ENCODE measurements at regions not wholly inside any gene's neighbourhood (a gene's known extent, or its start where the extent isn't known, plus 50 kb on each side); places are given as distances from the start of the nearest gene placed in this dataset.

DNA sequence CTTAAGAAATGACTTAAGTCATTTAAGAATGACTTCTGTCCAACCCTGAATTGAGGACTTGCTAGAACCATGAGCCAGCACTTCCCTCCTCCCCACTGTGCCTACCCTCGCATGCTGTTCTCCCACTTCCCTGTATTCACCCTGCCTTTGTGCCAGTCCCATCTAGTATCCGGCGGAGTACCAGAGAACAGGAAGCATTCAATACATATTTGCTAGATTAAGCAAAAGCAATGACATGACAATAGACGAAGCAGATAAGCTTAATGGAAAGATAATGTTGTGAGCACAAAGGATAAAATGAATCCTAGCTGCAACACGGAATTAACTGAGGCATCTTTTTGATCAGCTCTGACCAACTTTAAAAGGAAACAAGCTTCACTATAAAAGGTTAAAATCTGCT is 328.5 kb downstream of the TDRD15 start:
- no peaks in the 10 kb centered on the region for H3K36me3 ChIP-seq (ENCODE audit: control insufficient read depth, insufficient read depth, low read length)
- peaks cover 8% of the 10 kb centered on the region; the same call in 1 of the 2 replicates for H3K4me1 ChIP-seq (ENCODE audit: control insufficient read depth, insufficient read depth, low read length)
- no peak overlapping the region for H3K4me3 ChIP-seq (ENCODE audit: low read length)
- no CpG with 5 or more reads among the region's 5 CpGs for WGBS (ENCODE audit: insufficient coverage, insufficient read length)
- no peak overlapping the region for H3K27ac ChIP-seq (ENCODE audit: low read length)
- no peaks in the 10 kb centered on the region for H3K27me3 ChIP-seq (ENCODE audit: control insufficient read depth, insufficient read depth, low read length)
- no peak for DNase-seq (ENCODE audit: low read depth, low spot score)
- no peaks in the 10 kb centered on the region for H3K9me3 ChIP-seq (ENCODE audit: control insufficient read depth, insufficient read depth, low read length)

DNA sequence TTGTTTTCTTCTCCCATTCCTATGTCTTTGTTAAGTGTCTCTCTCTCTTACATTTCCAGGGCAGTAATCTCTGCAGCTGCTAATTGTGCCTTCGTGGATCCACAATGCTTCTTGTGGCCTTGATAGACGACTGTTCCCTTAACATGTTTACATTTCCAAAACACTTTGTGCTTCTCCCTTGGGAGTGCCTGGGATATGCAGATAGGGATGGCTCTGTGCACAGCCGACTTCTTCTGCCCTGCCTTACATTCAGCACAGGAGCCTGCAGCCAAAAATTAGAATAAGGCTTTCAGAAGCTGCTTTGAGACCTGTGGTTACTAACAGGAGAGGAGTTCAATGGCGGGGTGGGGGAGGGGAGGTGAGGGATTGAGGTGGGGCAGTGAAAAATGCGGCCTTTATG is 328.9 kb downstream of the TDRD15 start:
- Histone ChIP-seq H3K36me3 (ENCODE audit: control insufficient read depth, insufficient read depth, low read length) (no peaks in the 10 kb centered on the region), H3K4me3 (ENCODE audit: low read length) (no peak overlapping the region), H3K27me3 (ENCODE audit: control insufficient read depth, insufficient read depth, low read length) (no peaks in the 10 kb centered on the region), H3K27ac (ENCODE audit: low read length) (no peak overlapping the region), H3K4me1 (ENCODE audit: control insufficient read depth, insufficient read depth, low read length) (peaks cover 8% of the 10 kb centered on the region; the same call in 1 of the 2 replicates), H3K9me3 (ENCODE audit: control insufficient read depth, insufficient read depth, low read length) (no peaks in the 10 kb centered on the region)
- DNase-seq (ENCODE audit: low read depth, low spot score) = no peak
- no CpG with 5 or more reads among the region's 5 CpGs for WGBS (ENCODE audit: insufficient coverage, insufficient read length)

- Histone ChIP-seq H3K4me3 (ENCODE audit: low read length) (no peak overlapping the region), H3K9me3 (ENCODE audit: control insufficient read depth, insufficient read depth, low read length) (no peaks in the 10 kb centered on the region), H3K36me3 (ENCODE audit: control insufficient read depth, insufficient read depth, low read length) (no peaks in the 10 kb centered on the region), H3K4me1 (ENCODE audit: control insufficient read depth, insufficient read depth, low read length) (peaks cover 8% of the 10 kb centered on the region; the same call in 1 of the 2 replicates), H3K27ac (ENCODE audit: low read length) (no peak overlapping the region), H3K27me3 (ENCODE audit: control insufficient read depth, insufficient read depth, low read length) (no peaks in the 10 kb centered on the region)
- DNase-seq (ENCODE audit: low read depth, low spot score) = no peak
- WGBS (ENCODE audit: insufficient coverage, insufficient read length) = no CpG with 5 or more reads among the region's 8 CpGs
Observed at GRCh38 chr2:21453723-21454450, 330.1 kb downstream of the TDRD15 start.

DNA sequence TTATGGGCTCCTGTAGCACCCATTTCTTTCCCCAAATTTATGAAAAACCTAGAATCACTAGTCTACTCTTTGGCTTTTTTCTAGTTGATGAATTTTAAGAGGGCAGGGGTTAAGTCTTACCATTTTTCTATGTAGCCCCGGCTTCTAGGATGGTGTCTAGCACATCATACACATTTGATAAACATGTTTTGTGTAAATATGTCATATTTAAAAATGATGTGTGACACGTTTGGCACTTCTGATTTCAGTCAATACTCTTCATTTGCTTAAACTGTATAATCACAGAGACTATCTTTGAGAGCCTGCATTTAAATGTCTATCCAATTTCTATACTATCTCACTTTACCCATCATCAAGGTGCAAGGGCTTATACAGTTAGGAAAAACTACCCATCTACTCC is 331.1 kb downstream of the TDRD15 start:
- DNase-seq (ENCODE audit: low read depth, low spot score) = no peak
- WGBS (ENCODE audit: insufficient coverage, insufficient read length) = no CpG with 5 or more reads among the region's 2 CpGs
- Histone ChIP-seq H3K9me3 (ENCODE audit: control insufficient read depth, insufficient read depth, low read length) (no peaks in the 10 kb centered on the region), H3K36me3 (ENCODE audit: control insufficient read depth, insufficient read depth, low read length) (no peaks in the 10 kb centered on the region), H3K4me3 (ENCODE audit: low read length) (no peak overlapping the region), H3K27me3 (ENCODE audit: control insufficient read depth, insufficient read depth, low read length) (no peaks in the 10 kb centered on the region), H3K4me1 (ENCODE audit: control insufficient read depth, insufficient read depth, low read length) (peaks cover 8% of the 10 kb centered on the region; the same call in 1 of the 2 replicates), H3K27ac (ENCODE audit: low read length) (no peak overlapping the region)

- DNase-seq (ENCODE audit: low read depth, low spot score) = no peak
Observed at GRCh38 chr2:21461754-21462240, 338.0 kb downstream of the TDRD15 start.

DNA sequence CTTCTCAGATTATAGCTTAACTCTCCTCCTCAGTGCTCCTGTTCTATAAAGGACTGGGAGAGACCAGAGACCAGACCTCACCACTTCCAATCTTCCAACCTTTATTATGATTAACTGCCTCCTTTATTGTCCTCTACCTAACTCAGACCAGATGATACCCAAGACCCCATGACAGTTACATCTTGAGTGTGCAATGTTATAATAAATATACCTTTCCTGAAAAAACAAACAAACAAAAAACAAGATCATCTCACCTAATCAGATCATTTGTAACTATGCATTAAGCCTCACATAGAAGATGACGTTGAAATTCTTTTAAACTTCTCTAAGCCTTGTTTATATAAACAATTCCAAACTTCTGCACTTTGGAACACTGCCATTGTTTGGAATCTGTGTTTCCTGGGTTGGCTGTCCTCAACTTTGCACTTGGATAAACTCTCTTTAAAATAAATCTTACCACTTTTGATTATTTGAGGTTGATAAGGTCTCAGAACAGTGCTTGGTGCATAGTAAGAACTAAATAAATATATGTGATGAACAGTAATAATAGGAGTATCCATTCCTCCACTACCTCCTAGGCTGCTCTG is 342.7 kb downstream of the TDRD15 start:
- Histone ChIP-seq H3K9me3 (ENCODE audit: control insufficient read depth, insufficient read depth, low read length) (no peaks in the 10 kb centered on the region), H3K4me3 (ENCODE audit: low read length) (no peak overlapping the region), H3K36me3 (ENCODE audit: control insufficient read depth, insufficient read depth, low read length) (no peaks in the 10 kb centered on the region), H3K27me3 (ENCODE audit: control insufficient read depth, insufficient read depth, low read length) (no peaks in the 10 kb centered on the region), H3K27ac (ENCODE audit: low read length) (no peak overlapping the region), H3K4me1 (ENCODE audit: control insufficient read depth, insufficient read depth, low read length) (no peaks in the 10 kb centered on the region; the same call in 1 of the 2 replicates)
- no peak for DNase-seq (ENCODE audit: low read depth, low spot score)
- no CpG with 5 or more reads among the region's 1 CpG for WGBS (ENCODE audit: insufficient coverage, insufficient read length)

More at GRCh38 chr2:21461754-21462240, 338.0 kb downstream of the TDRD15 start:
- Histone ChIP-seq H3K4me3 (ENCODE audit: low read length) (no peak overlapping the region), H3K4me1 (ENCODE audit: control insufficient read depth, insufficient read depth, low read length) (no peaks in the 10 kb centered on the region), H3K27ac (ENCODE audit: low read length) (no peak overlapping the region), H3K9me3 (ENCODE audit: control insufficient read depth, insufficient read depth, low read length) (no peaks in the 10 kb centered on the region), H3K36me3 (ENCODE audit: control insufficient read depth, insufficient read depth, low read length) (no peaks in the 10 kb centered on the region), H3K27me3 (ENCODE audit: control insufficient read depth, insufficient read depth, low read length) (no peaks in the 10 kb centered on the region)
- no CpG with 5 or more reads among the region's 3 CpGs for WGBS (ENCODE audit: insufficient coverage, insufficient read length)

DNA sequence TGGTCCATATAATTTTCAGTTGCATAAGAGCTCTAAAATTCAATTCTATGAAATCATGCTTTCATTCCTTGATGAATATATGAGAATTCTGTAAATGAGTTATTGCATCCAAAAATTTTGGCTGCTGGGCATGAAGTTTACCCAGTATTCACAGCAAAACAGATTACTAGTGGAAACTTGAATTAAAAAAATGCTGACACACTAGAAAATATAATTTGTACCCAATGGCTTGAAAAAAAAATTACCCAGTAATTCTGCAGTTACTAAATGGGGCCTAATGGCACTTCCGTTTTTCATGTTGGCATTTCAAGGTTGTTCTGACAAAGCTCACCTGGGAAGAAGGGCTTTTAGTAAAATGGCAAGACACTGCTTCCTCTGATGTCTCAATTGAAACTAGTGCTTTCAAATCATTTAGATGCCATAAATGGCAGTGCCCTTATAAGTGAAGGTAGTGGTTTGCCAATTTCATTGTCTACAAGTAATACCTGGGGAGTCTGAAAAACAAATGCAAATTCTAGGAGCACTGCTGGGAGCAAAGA is 343.6 kb downstream of the TDRD15 start:
- Histone ChIP-seq H3K27me3 (ENCODE audit: control insufficient read depth, insufficient read depth, low read length) (no peaks in the 10 kb centered on the region), H3K4me1 (ENCODE audit: control insufficient read depth, insufficient read depth, low read length) (no peaks in the 10 kb centered on the region; the same call in 1 of the 2 replicates), H3K36me3 (ENCODE audit: control insufficient read depth, insufficient read depth, low read length) (no peaks in the 10 kb centered on the region), H3K9me3 (ENCODE audit: control insufficient read depth, insufficient read depth, low read length) (no peaks in the 10 kb centered on the region), H3K27ac (ENCODE audit: low read length) (no peak overlapping the region), H3K4me3 (ENCODE audit: low read length) (no peak overlapping the region)
- DNase-seq (ENCODE audit: low read depth, low spot score) = no peak
- WGBS (ENCODE audit: insufficient coverage, insufficient read length) = no CpG with 5 or more reads among the region's 1 CpG

GRCh38 chr2:21467910-21468309 is 344.1 kb downstream of the TDRD15 start:
- no peak for DNase-seq (ENCODE audit: low read depth, low spot score)
- Histone ChIP-seq H3K9me3 (ENCODE audit: control insufficient read depth, insufficient read depth, low read length) (no peaks in the 10 kb centered on the region), H3K27me3 (ENCODE audit: control insufficient read depth, insufficient read depth, low read length) (no peaks in the 10 kb centered on the region), H3K4me3 (ENCODE audit: low read length) (no peak overlapping the region), H3K36me3 (ENCODE audit: control insufficient read depth, insufficient read depth, low read length) (no peaks in the 10 kb centered on the region), H3K27ac (ENCODE audit: low read length) (no peak overlapping the region), H3K4me1 (ENCODE audit: control insufficient read depth, insufficient read depth, low read length) (no peaks in the 10 kb centered on the region; the same call in 1 of the 2 replicates)
- WGBS (ENCODE audit: insufficient coverage, insufficient read length) = no CpG with 5 or more reads among the region's 2 CpGs

- DNase-seq (ENCODE audit: low read depth, low spot score) = no peak
- Histone ChIP-seq H3K9me3 (ENCODE audit: control insufficient read depth, insufficient read depth, low read length) (no peaks in the 10 kb centered on the region), H3K27me3 (ENCODE audit: control insufficient read depth, insufficient read depth, low read length) (no peaks in the 10 kb centered on the region), H3K4me3 (ENCODE audit: low read length) (no peak overlapping the region), H3K4me1 (ENCODE audit: control insufficient read depth, insufficient read depth, low read length) (no peaks in the 10 kb centered on the region; the same call in 1 of the 2 replicates), H3K27ac (ENCODE audit: low read length) (no peak overlapping the region), H3K36me3 (ENCODE audit: control insufficient read depth, insufficient read depth, low read length) (no peaks in the 10 kb centered on the region)
- no CpG with 5 or more reads among the region's 4 CpGs for WGBS (ENCODE audit: insufficient coverage, insufficient read length)
Observed at GRCh38 chr2:21468624-21469023, 344.9 kb downstream of the TDRD15 start.

DNA sequence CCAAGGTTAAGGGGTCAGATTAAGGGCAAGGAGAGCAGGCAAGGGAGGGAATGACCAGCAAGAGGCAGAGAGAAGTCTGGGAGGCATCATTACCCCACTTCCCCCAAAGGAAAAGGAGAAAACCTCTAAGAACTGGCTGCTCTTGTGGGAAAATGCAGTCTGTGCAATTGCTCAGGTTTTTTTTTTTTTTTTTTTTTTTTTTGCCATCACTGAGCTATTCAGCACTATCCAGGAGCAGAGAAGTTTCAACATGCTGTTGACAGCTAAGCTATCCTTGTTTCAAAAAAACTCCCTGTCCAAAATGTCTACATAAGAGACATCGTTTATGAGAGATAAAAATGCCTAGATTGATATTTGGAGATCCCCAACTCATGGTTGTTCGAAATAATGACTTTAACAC is 345.4 kb downstream of the TDRD15 start:
- no CpG with 5 or more reads among the region's 2 CpGs for WGBS (ENCODE audit: insufficient coverage, insufficient read length)
- no peaks in the 10 kb centered on the region for H3K9me3 ChIP-seq (ENCODE audit: control insufficient read depth, insufficient read depth, low read length)
- DNase-seq (ENCODE audit: low read depth, low spot score) = no peak
- no peak overlapping the region for H3K27ac ChIP-seq (ENCODE audit: low read length)
- no peaks in the 10 kb centered on the region for H3K36me3 ChIP-seq (ENCODE audit: control insufficient read depth, insufficient read depth, low read length)
- H3K4me3 ChIP-seq (ENCODE audit: low read length) = no peak overlapping the region
- no peaks in the 10 kb centered on the region; the same call in 1 of the 2 replicates for H3K4me1 ChIP-seq (ENCODE audit: control insufficient read depth, insufficient read depth, low read length)
- no peaks in the 10 kb centered on the region for H3K27me3 ChIP-seq (ENCODE audit: control insufficient read depth, insufficient read depth, low read length)

All from iPS DF 6.9 (cell line).